PC-9 (cell line): ENCODE measurements at regions not wholly inside any gene's neighbourhood (a gene's known extent, or its start where the extent isn't known, plus 50 kb on each side); places are given as distances from the start of the nearest gene placed in this dataset.

Experiments used
- BruUV-seq: library from RNA; stranded (reverse); fragments of 400-500 nt; replicated peaks from 2 replicates; lab custom pipeline; 2021; lab: Mats Ljungman, UMichigan
- CTCF ChIA-PET: fragments of 300-600 bp; sonication (Branson Sonifier 250); formaldehyde crosslinking; loops from one replicate; lab custom pipeline; 2022; ENCODE audit warnings: antibody characterized with exemption; lab: Charles Lee
- POLR2A ChIA-PET: fragments of 300-600 bp; sonication (Branson Sonifier 250); formaldehyde crosslinking; loops from one replicate; lab custom pipeline; 2022; ENCODE audit warnings: antibody characterized with exemption; ENCODE audit not compliant: unreplicated experiment; lab: Charles Lee
- DNase-seq, 2 experiments: peaks; one replicate each; pipeline versions ENCODE4 v3.0.0 to v3.0.0-alpha.2; 2015 to 2022; ENCODE audit warnings: mixed read lengths in 1 of 2
- H2AFZ ChIP-seq: fragments of 200-600 bp; sonication (generic); 2 replicates; pipeline ENCODE4 v1.8.1; 2017; ENCODE audit warnings: antibody characterized with exemption
- H3F3A ChIP-seq: fragments of 200-600 bp; sonication (generic); 2 replicates; pipeline ENCODE4 v1.8.1; 2017; ENCODE audit warnings: antibody characterized with exemption, mild to moderate bottlenecking, low read depth; ENCODE audit not compliant: insufficient read depth
- H3K27ac ChIP-seq: fragments of 200-600 bp; sonication (generic); 2 replicates; pipeline ENCODE4 v1.6.1; 2016; ENCODE audit warnings: mixed run types
- H3K27me3 ChIP-seq: fragments of 200-600 bp; sonication (generic); 2 replicates; pipeline ENCODE4 v1.6.1; 2016; ENCODE audit warnings: low read depth, mixed run types; ENCODE audit not compliant: insufficient read depth
- H3K36me3 ChIP-seq: fragments of 200-600 bp; sonication (generic); 2 replicates; pipeline ENCODE4 v1.6.1; 2016; ENCODE audit warnings: low read depth, mixed run types
- H3K4me1 ChIP-seq: fragments of 200-600 bp; sonication (generic); replicated peaks from 2 replicates; pipeline ENCODE4 v1.6.1; 2016; ENCODE audit warnings: mixed run types; ENCODE audit not compliant: insufficient read depth
- H3K4me2 ChIP-seq: fragments of 200-600 bp; sonication (generic); 2 replicates; pipeline ENCODE4 v1.6.1; 2017; ENCODE audit warnings: mixed run types
- H3K4me3 ChIP-seq: fragments of 200-600 bp; sonication (generic); 2 replicates; pipeline ENCODE4 v1.6.1; 2016; ENCODE audit warnings: mixed run types
- H3K79me2 ChIP-seq: fragments of 200-600 bp; sonication (generic); 2 replicates; pipeline ENCODE4 v1.6.1; 2017; ENCODE audit warnings: low read depth, mixed run types
- H3K9me2 ChIP-seq: fragments of 200-600 bp; sonication (generic); 2 replicates; pipeline ENCODE4 v1.8.1; 2017; ENCODE audit warnings: mild to moderate bottlenecking; ENCODE audit not compliant: insufficient read depth
- H3K9me3 ChIP-seq: fragments of 200-600 bp; sonication (generic); 2 replicates; pipeline ENCODE4 v1.8.1; 2016; ENCODE audit warnings: low read depth; ENCODE audit not compliant: insufficient read depth
- H4K20me1 ChIP-seq: fragments of 200-600 bp; sonication (generic); 2 replicates; pipeline ENCODE4 v1.8.1; 2017; ENCODE audit not compliant: insufficient read depth
- CTCF ChIP-seq: fragments of 200-600 bp; sonication (generic); conservative IDR thresholded peaks from 2 replicates; pipeline ENCODE4 v1.6.1; 2017; ENCODE audit warnings: mixed run types, antibody characterized with exemption, mild to moderate bottlenecking, moderate library complexity
- EZH2 ChIP-seq: fragments of 200-600 bp; sonication (generic); IDR thresholded peaks from 2 replicates; pipeline ENCODE4 v1.8.0; 2017; ENCODE audit warnings: antibody characterized with exemption, low read depth
- intact Hi-C: fragments of 100-400 bp; cut with micrococcal nuclease; formaldehyde crosslinking; loops from one replicate; pipeline ENCODE4 v1.10.0; 2022; ENCODE audit not compliant: unreplicated experiment

- no peaks in the 10 kb centered on the region for H3K4me1 ChIP-seq
- TF ChIP-seq EZH2, result no peak
- no peaks in the 10 kb centered on the region for H3K36me3 ChIP-seq
- no peaks in the 10 kb centered on the region for H3F3A ChIP-seq
- H2AFZ ChIP-seq, result no peak overlapping the region
- intact Hi-C loops, result no loop called here
- H4K20me1 ChIP-seq, result no peaks in the 10 kb centered on the region
- DNase-seq, result no peak
- H3K27ac ChIP-seq, result no peak overlapping the region
- H3K4me3 ChIP-seq, result no peak overlapping the region
- no peak overlapping the region for H3K4me2 ChIP-seq
- CTCF ChIA-PET, result no interaction called here
- POLR2A ChIA-PET, result no interaction called here
- no peaks in the 10 kb centered on the region for H3K9me3 ChIP-seq
- H3K9me2 ChIP-seq, result no peaks in the 10 kb centered on the region
- peaks cover 8% of the 10 kb centered on the region; the same call in 1 of the 2 replicates for H3K27me3 ChIP-seq
- no TSS peak for BruUV-seq
- H3K79me2 ChIP-seq, result no peaks in the 10 kb centered on the region
Measured at GRCh38 chr2:21289551-21289950, 165.8 kb downstream of the TDRD15 start.

- H3K27me3 ChIP-seq, result peaks cover 8% of the 10 kb centered on the region; the same call in 1 of the 2 replicates
- DNase-seq, result no peak
- no peak overlapping the region for H3K4me3 ChIP-seq
- H2AFZ ChIP-seq, result no peak overlapping the region
- no peaks in the 10 kb centered on the region for H3K36me3 ChIP-seq
- no peaks in the 10 kb centered on the region for H3K9me2 ChIP-seq
- ChIA-PET CTCF (no interaction called here), POLR2A (no interaction called here)
- TF ChIP-seq CTCF (no peak), EZH2 (no peak)
- H3K4me2 ChIP-seq, result no peak overlapping the region
- no peaks in the 10 kb centered on the region for H3K4me1 ChIP-seq
- no peaks in the 10 kb centered on the region for H4K20me1 ChIP-seq
- BruUV-seq, result no TSS peak
- no peaks in the 10 kb centered on the region for H3K79me2 ChIP-seq
- H3F3A ChIP-seq, result no peaks in the 10 kb centered on the region
- H3K9me3 ChIP-seq, result no peaks in the 10 kb centered on the region
- no peak overlapping the region for H3K27ac ChIP-seq
- intact Hi-C loops, result no loop called here
Measured at GRCh38 chr2:21289989-21290388, 166.2 kb downstream of the TDRD15 start.

- H3K9me3 ChIP-seq, result no peaks in the 10 kb centered on the region
Measured at GRCh38 chr2:21291426-21291825, 167.7 kb downstream of the TDRD15 start.

More at GRCh38 chr2:21291426-21291825, 167.7 kb downstream of the TDRD15 start:
- H3K4me1 ChIP-seq, result no peaks in the 10 kb centered on the region
- no peaks in the 10 kb centered on the region for H4K20me1 ChIP-seq
- no TSS peak for BruUV-seq
- ChIA-PET POLR2A (no interaction called here), CTCF (no interaction called here)
- no peak overlapping the region for H2AFZ ChIP-seq
- no peak for TF ChIP-seq CTCF
- TF ChIP-seq EZH2, result no peak
- no peaks in the 10 kb centered on the region for H3K36me3 ChIP-seq
- DNase-seq, result peak in 1 of 2 experiments; percentile 3
- no peaks in the 10 kb centered on the region for H3F3A ChIP-seq
- no peak overlapping the region for H3K27ac ChIP-seq
- no peak overlapping the region for H3K4me3 ChIP-seq
- no peaks in the 10 kb centered on the region for H3K9me2 ChIP-seq
- intact Hi-C loops, result no loop called here
- no peaks in the 10 kb centered on the region for H3K79me2 ChIP-seq
- no peak overlapping the region for H3K4me2 ChIP-seq
- peaks cover 5% of the 10 kb centered on the region; the same call in 1 of the 2 replicates for H3K27me3 ChIP-seq
